ENCODE measurements at regions not wholly inside any gene's neighbourhood (a gene's known extent, or its start where the extent isn't known, plus 50 kb on each side); places are given as distances from the start of the nearest gene placed in this dataset.
"Not testable (repeated sequence)": the region's sequence is repeated elsewhere in the genome, so short reads cannot be mapped to it uniquely, and the experiment has no call there.

GRCh38 chr16:29200135-29200601 is 206.3 kb downstream of the NPIPB11 start:
- TF ChIP-seq, protein P1, sequence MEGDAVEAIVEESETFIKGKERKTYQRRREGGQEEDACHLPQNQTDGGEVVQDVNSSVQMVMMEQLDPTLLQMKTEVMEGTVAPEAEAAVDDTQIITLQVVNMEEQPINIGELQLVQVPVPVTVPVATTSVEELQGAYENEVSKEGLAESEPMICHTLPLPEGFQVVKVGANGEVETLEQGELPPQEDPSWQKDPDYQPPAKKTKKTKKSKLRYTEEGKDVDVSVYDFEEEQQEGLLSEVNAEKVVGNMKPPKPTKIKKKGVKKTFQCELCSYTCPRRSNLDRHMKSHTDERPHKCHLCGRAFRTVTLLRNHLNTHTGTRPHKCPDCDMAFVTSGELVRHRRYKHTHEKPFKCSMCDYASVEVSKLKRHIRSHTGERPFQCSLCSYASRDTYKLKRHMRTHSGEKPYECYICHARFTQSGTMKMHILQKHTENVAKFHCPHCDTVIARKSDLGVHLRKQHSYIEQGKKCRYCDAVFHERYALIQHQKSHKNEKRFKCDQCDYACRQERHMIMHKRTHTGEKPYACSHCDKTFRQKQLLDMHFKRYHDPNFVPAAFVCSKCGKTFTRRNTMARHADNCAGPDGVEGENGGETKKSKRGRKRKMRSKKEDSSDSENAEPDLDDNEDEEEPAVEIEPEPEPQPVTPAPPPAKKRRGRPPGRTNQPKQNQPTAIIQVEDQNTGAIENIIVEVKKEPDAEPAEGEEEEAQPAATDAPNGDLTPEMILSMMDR (IDR thresholded peaks at IDR 0.05; ENCODE audit: low read depth, low read length) = not testable (repeated sequence)
- not testable (repeated sequence) for TF ChIP-seq POLR2A (IDR thresholded peaks at IDR 0.05; ENCODE audit: extremely low read depth, insufficient read length); MYC (IDR thresholded peaks at IDR 0.05; ENCODE audit: low read depth, low read length)
